C4-2B (cell line): ENCODE measurements at regions not wholly inside any gene's neighbourhood (a gene's known extent, or its start where the extent isn't known, plus 50 kb on each side); places are given as distances from the start of the nearest gene placed in this dataset.
"Not testable (repeated sequence)": the region's sequence is repeated elsewhere in the genome, so short reads cannot be mapped to it uniquely, and the experiment has no call there.

Experiments used
- H3K27ac ChIP-seq: fragments of 450-650 bp; 2 replicates; pipeline ENCODE4 v1.5.1; 2017
- CTCF ChIP-seq: fragments of 450-650 bp; conservative IDR thresholded peaks from 2 replicates; pipeline ENCODE4 v1.5.1; 2017; ENCODE audit warnings: mild to moderate bottlenecking
- ZFX ChIP-seq: fragments of 450-650 bp; IDR thresholded peaks from 2 replicates; pipeline ENCODE4 v1.6.1; 2017

- H3K27ac ChIP-seq = no peak overlapping the region
- TF ChIP-seq ZFX (no peak), CTCF (no peak)
These were observed 113.7 kb upstream of the RUNX1 start for GRCh38 chr21:35162831-35163230.

DNA sequence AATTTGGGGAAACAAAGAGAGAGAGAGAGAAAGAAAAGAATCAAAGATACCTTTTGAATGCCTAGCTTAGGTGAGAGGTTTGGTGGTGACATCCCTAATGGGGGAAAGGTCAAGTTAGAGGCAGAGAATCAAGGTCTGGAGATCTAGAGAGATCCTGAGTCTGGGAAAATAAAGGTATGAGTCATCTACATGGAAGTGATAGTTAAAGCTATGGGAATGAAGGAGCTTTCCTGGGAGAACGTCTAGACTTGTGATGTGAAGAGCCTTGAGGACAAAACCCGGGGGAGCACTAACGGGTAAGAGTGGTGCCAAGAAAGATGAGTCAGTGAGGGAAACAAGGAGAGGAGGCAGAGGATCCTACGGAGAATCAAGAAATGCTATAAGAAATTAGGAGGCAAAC, 110.8 kb upstream of the RUNX1 start:
- TF ChIP-seq CTCF (no peak), ZFX (no peak)
- no peak overlapping the region for H3K27ac ChIP-seq

GRCh38 chr21:35157374-35157773, 108.3 kb upstream of the RUNX1 start:
- not testable (repeated sequence) for H3K27ac ChIP-seq

DNA sequence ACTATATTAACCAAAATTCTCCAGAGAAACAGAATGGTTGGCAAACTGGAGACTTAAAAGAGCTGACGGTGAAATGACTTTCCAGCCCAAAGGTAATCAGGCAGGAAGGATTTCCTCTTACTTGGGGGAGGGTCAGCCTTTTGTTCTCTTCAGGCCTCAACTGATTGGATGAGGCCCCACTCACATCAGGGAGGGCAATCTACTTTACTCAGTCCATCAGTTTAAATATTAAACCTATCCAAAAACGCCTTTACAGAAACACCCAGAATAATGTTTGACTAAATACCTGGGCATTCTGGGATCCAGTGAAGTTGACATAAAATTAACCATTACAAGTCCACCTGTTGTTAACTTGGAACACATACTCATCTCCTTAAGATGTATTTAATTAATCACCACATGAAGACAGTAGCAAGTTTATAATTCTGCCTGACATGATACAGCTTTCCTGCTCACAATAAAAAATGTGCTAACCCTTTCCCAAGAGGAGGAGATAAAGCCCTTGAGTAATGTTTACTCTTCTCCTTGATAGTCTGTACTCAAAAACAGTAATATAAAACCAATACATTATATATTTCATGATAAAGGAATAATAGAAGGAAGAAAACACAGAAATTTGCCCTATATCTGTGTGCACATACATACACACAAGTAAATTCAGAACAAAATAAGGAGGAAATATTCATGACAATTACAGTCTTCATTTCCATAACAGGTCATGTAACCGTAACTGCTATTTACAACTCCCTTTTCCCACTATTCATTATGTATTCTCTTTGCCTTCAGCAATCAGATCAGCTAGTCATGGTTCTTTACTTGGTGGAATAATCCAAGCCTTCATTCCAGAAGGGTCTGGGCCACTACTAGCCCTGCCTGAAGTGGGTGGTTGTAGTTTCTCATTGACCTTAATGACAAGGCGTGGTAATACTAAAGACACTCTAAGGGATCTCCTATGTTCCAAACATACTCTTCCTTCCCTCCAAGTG, 107.5 kb upstream of the RUNX1 start:
- no peak overlapping the region for H3K27ac ChIP-seq
- no peak for TF ChIP-seq CTCF
- TF ChIP-seq ZFX = no peak

GRCh38 chr21:35154788-35155187, 105.7 kb upstream of the RUNX1 start:
- no peak overlapping the region for H3K27ac ChIP-seq
- TF ChIP-seq CTCF (no peak), ZFX (no peak)

GRCh38 chr21:35153671-35154070, 104.6 kb upstream of the RUNX1 start:
- TF ChIP-seq CTCF = no peak
- no peak for TF ChIP-seq ZFX
- H3K27ac ChIP-seq = no peak overlapping the region

GRCh38 chr21:35150562-35151226, 101.6 kb upstream of the RUNX1 start:
- no peak overlapping the region for H3K27ac ChIP-seq
- TF ChIP-seq ZFX (no peak), CTCF (no peak)
